SU-DHL-6 (cell line): ENCODE measurements at regions not wholly inside any gene's neighbourhood (a gene's known extent, or its start where the extent isn't known, plus 50 kb on each side); places are given as distances from the start of the nearest gene placed in this dataset.

Experiments
- H2AFZ ChIP-seq: fragments of 200-600 bp; sonication (generic); 2 replicates; pipeline ENCODE4 v1.6.1; 2014; ENCODE audit warnings: low read depth, mild to moderate bottlenecking, moderate library complexity, mixed read lengths, antibody characterized with exemption, low read length; ENCODE audit not compliant: severe bottlenecking
- H3F3A ChIP-seq: fragments of 200-600 bp; shearing (Covaris generic); 2 replicates; pipeline ENCODE4 v1.6.0; 2016; ENCODE audit warnings: antibody characterized with exemption, mild to moderate bottlenecking; ENCODE audit not compliant: insufficient read depth
- H3K27ac ChIP-seq: fragments of 200-600 bp; sonication (generic); 2 replicates; pipeline ENCODE4 v1.5.1; 2016; ENCODE audit warnings: low read depth, mild to moderate bottlenecking, low read length, moderate library complexity, mixed read lengths
- H3K27me3 ChIP-seq: fragments of 200-600 bp; sonication (generic), shearing (Covaris generic); 2 replicates; pipeline ENCODE4 v1.6.0; 2014; ENCODE audit warnings: mild to moderate bottlenecking, low read length
- H3K36me3 ChIP-seq: fragments of 200-600 bp; sonication (generic); 2 replicates; pipeline ENCODE4 v1.6.1; 2014; ENCODE audit warnings: mild to moderate bottlenecking, low read length, mixed read lengths
- H3K4me2 ChIP-seq: fragments of 300-600, 200-600 bp; shearing (Covaris generic), sonication (generic); 2 replicates; pipeline ENCODE4 v1.6.0; 2014; ENCODE audit warnings: low read length, low read depth, mild to moderate bottlenecking; ENCODE audit not compliant: poor library complexity, severe bottlenecking
- H3K4me3 ChIP-seq: fragments of 200-600 bp; sonication (generic); 2 replicates; pipeline ENCODE4 v1.5.1; 2014; ENCODE audit warnings: antibody characterized with exemption, low read length, mild to moderate bottlenecking, mixed read lengths; ENCODE audit not compliant: insufficient read depth, poor library complexity, severe bottlenecking
- H3K79me2 ChIP-seq: fragments of 200-600 bp; sonication (generic); 2 replicates; pipeline ENCODE4 v1.6.1; 2014; ENCODE audit warnings: mild to moderate bottlenecking, low read length, moderate library complexity; ENCODE audit not compliant: insufficient read depth
- H3K9ac ChIP-seq: fragments of 200-600 bp; sonication (generic); 2 replicates; pipeline ENCODE4 v1.7.0; 2014; ENCODE audit warnings: mild to moderate bottlenecking, low read length
- H3K9me2 ChIP-seq: fragments of 200-600 bp; sonication (generic); replicated peaks from 2 replicates; pipeline ENCODE4 v1.6.1; 2014; ENCODE audit warnings: low read length; ENCODE audit not compliant: insufficient read depth
- H3K9me3 ChIP-seq: fragments of 200-600 bp; sonication (generic); 2 replicates; pipeline ENCODE4 v1.6.1; 2014; ENCODE audit warnings: low read length, mixed read lengths; ENCODE audit not compliant: insufficient read depth
- H4K20me1 ChIP-seq: fragments of 200-600 bp; sonication (generic); 2 replicates; pipeline ENCODE4 v1.6.1; 2014; ENCODE audit warnings: low read depth, mild to moderate bottlenecking, antibody characterized with exemption, low read length, moderate library complexity, mixed read lengths
- CTCF ChIP-seq: fragments of 200-600 bp; sonication (generic); IDR thresholded peaks from one replicate; pipeline ENCODE4 v1.5.1; 2017; ENCODE audit warnings: antibody characterized with exemption, mild to moderate bottlenecking, low read length, moderate library complexity; ENCODE audit not compliant: insufficient read depth, poor library complexity, severe bottlenecking
- EZH2phosphoT487 ChIP-seq: fragments of 200-600 bp; sonication (generic), shearing (Covaris generic); conservative IDR thresholded peaks from 2 replicates; pipeline ENCODE4 v1.6.1; 2018; ENCODE audit warnings: mild to moderate bottlenecking, antibody characterized with exemption, low read length, moderate library complexity, mixed read lengths

DNA sequence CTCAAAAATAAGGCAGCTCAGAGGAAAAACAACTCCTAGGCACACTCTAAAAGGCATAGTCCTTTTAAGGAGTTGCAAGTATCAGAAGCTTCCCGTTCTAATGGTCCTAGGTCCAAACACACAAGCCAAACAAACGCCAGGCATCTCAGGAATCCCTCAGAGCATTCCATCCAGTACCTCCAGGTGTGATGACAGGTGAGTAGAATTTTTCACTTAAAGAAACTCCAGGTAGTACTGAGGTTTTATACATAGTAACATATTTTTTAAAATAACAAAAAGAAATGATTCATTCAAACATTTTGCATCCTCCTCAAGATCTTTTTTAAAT lies 1092.3 kb downstream of the TUSC7 start:
- H3K4me3 ChIP-seq, result no peak overlapping the region
- no peak overlapping the region for H3K27ac ChIP-seq
- H3K79me2 ChIP-seq, result no peaks in the 10 kb centered on the region
- no peaks in the 10 kb centered on the region for H3K9me2 ChIP-seq
- H3F3A ChIP-seq, result no peaks in the 10 kb centered on the region
- H3K4me2 ChIP-seq, result no peak overlapping the region
- H3K9me3 ChIP-seq, result no peaks in the 10 kb centered on the region
- TF ChIP-seq CTCF (no peak), EZH2phosphoT487 (no peak)
- H4K20me1 ChIP-seq, result no peaks in the 10 kb centered on the region
- H2AFZ ChIP-seq, result no peak overlapping the region
- H3K27me3 ChIP-seq, result no peaks in the 10 kb centered on the region
- H3K36me3 ChIP-seq, result no peaks in the 10 kb centered on the region
- no peak overlapping the region for H3K9ac ChIP-seq

- Histone ChIP-seq H3K9ac (no peak overlapping the region), H3K36me3 (no peaks in the 10 kb centered on the region), H3K4me3 (no peak overlapping the region), H3K79me2 (no peaks in the 10 kb centered on the region), H3F3A (no peaks in the 10 kb centered on the region), H2AFZ (no peak overlapping the region), H4K20me1 (no peaks in the 10 kb centered on the region), H3K9me3 (no peaks in the 10 kb centered on the region), H3K4me2 (no peak overlapping the region), H3K9me2 (no peaks in the 10 kb centered on the region), H3K27me3 (no peaks in the 10 kb centered on the region), H3K27ac (no peak overlapping the region)
- TF ChIP-seq CTCF (no peak), EZH2phosphoT487 (no peak)
Observed at GRCh38 chr3:117809186-117810081, 1099.9 kb downstream of the TUSC7 start.

GRCh38 chr3:117811786-117812185 lies 1102.2 kb downstream of the TUSC7 start:
- H3F3A ChIP-seq, result no peaks in the 10 kb centered on the region
- H3K9ac ChIP-seq, result no peak overlapping the region
- H2AFZ ChIP-seq, result no peak overlapping the region
- no peaks in the 10 kb centered on the region for H3K9me2 ChIP-seq
- no peaks in the 10 kb centered on the region for H3K9me3 ChIP-seq
- H3K27ac ChIP-seq, result no peak overlapping the region
- no peak for TF ChIP-seq EZH2phosphoT487
- TF ChIP-seq CTCF, result no peak
- no peak overlapping the region for H3K4me2 ChIP-seq
- no peaks in the 10 kb centered on the region for H4K20me1 ChIP-seq
- no peaks in the 10 kb centered on the region for H3K36me3 ChIP-seq
- H3K79me2 ChIP-seq, result no peaks in the 10 kb centered on the region
- no peaks in the 10 kb centered on the region for H3K27me3 ChIP-seq
- H3K4me3 ChIP-seq, result no peak overlapping the region
